Left ventricle myocardium superior (tissue), 1 donor: ENCODE measurements at regions not wholly inside any gene's neighbourhood (a gene's known extent, or its start where the extent isn't known, plus 50 kb on each side); places are given as distances from the start of the nearest gene placed in this dataset.
A peak's percentile ranks its signal among the peaks of the same experiment; 100 is the strongest.

Source experiments
- ATAC-seq: fragments of 200-7000 bp; cut with Tn5 transposase; one replicate; pipeline ENCODE4 v1.9.1; 2020; ENCODE audit warnings: mild to moderate bottlenecking, moderate library complexity
- DNase-seq: peaks from one replicate; pipeline ENCODE4 v3.0.0-alpha.2; 2020
- intact Hi-C: fragments of 100-400 bp; cut with micrococcal nuclease; formaldehyde crosslinking; loops from one replicate; pipeline ENCODE4 v1.11.0; 2022
- donor health status: DM: no; HTN: yes; CAD: no; lungs with severe emphysema.

- intact Hi-C loops = no loop called here
- ATAC-seq = no peak
- DNase-seq = no peak
Measured at GRCh38 chr7:41633690-41634089, 69.2 kb downstream of the INHBA start.

- DNase-seq (no peak), ATAC-seq (no peak)
- intact Hi-C loops = no loop called here
Measured at GRCh38 chr7:41630741-41631140, 72.1 kb downstream of the INHBA start.

GRCh38 chr7:41629711-41630111 is 73.2 kb downstream of the INHBA start:
- intact Hi-C loops = no loop called here
- peak; percentile 16 for ATAC-seq
- DNase-seq = no peak

- peak; percentile 100 for ATAC-seq
Measured at GRCh38 chr7:41628901-41629300, 74.0 kb downstream of the INHBA start.

GRCh38 chr7:41627645-41628298 is 75.1 kb downstream of the INHBA start:
- intact Hi-C loops = no loop called here
- ATAC-seq = no peak
- DNase-seq = no peak

More at GRCh38 chr7:41628901-41629300, 74.0 kb downstream of the INHBA start:
- intact Hi-C loops = no loop called here
- no peak for DNase-seq

- intact Hi-C loops = no loop called here
- no peak for DNase-seq
- ATAC-seq = no peak
Measured at GRCh38 chr7:41624818-41625217, 78.1 kb downstream of the INHBA start.

- ATAC-seq (peak; percentile 22), DNase-seq (no peak)
- intact Hi-C loops = no loop called here
Measured at GRCh38 chr7:41621953-41622831, 80.7 kb downstream of the INHBA start.

- DNase-seq = no peak
- no peak for ATAC-seq
- intact Hi-C loops = no loop called here
Measured at GRCh38 chr7:41617987-41618386, 84.9 kb downstream of the INHBA start.

GRCh38 chr7:41612798-41613197 is 90.1 kb downstream of the INHBA start:
- DNase-seq (no peak), ATAC-seq (no peak)
- intact Hi-C loops = no loop called here

- DNase-seq (no peak), ATAC-seq (no peak)
- intact Hi-C loops = no loop called here
Measured at GRCh38 chr7:41612386-41612785, 90.5 kb downstream of the INHBA start.

GRCh38 chr7:41608447-41608846 is 94.4 kb downstream of the INHBA start:
- intact Hi-C loops = no loop called here
- DNase-seq = no peak
- ATAC-seq = no peak

- DNase-seq (no peak), ATAC-seq (no peak)
- intact Hi-C loops = no loop called here
Measured at GRCh38 chr7:41603985-41604384, 98.9 kb downstream of the INHBA start.

GRCh38 chr7:41599760-41600159 is 103.1 kb downstream of the INHBA start:
- intact Hi-C loops = no loop called here
- no peak for ATAC-seq
- DNase-seq = no peak

- DNase-seq (no peak), ATAC-seq (no peak)
- intact Hi-C loops = no loop called here
Measured at GRCh38 chr7:41592794-41593193, 110.1 kb downstream of the INHBA start.

GRCh38 chr7:41592236-41592635 is 110.7 kb downstream of the INHBA start:
- intact Hi-C loops = no loop called here
- DNase-seq = no peak
- no peak for ATAC-seq

GRCh38 chr7:41590986-41591385 is 111.9 kb downstream of the INHBA start:
- no peak for ATAC-seq
- no peak for DNase-seq
- intact Hi-C loops = no loop called here

- no peak for DNase-seq
- ATAC-seq = no peak
- intact Hi-C loops = no loop called here
Measured at GRCh38 chr7:41588341-41588740, 114.5 kb downstream of the INHBA start.

- ATAC-seq = no peak
- DNase-seq = no peak
- intact Hi-C loops = no loop called here
Measured at GRCh38 chr7:41586931-41587640, 115.8 kb downstream of the INHBA start.

- no peak for ATAC-seq
Measured at GRCh38 chr7:41584746-41585145, 118.1 kb downstream of the INHBA start.

GRCh38 chr7:41582116-41582515 is 120.8 kb downstream of the INHBA start:
- ATAC-seq = no peak
- DNase-seq = no peak
- intact Hi-C loops = no loop called here

More at GRCh38 chr7:41584746-41585145, 118.1 kb downstream of the INHBA start:
- intact Hi-C loops = no loop called here
- DNase-seq = no peak
